HK-2 (cell line): ENCODE measurements at regions not wholly inside any gene's neighbourhood (a gene's known extent, or its start where the extent isn't known, plus 50 kb on each side); places are given as distances from the start of the nearest gene placed in this dataset.
A peak's percentile ranks its signal among the peaks of the same experiment; 100 is the strongest.

Source experiments
- DNase-seq: peaks from one replicate; pipeline ENCODE4 v3.0.0-alpha.2; 2018; ENCODE audit not compliant: unreplicated experiment

DNA sequence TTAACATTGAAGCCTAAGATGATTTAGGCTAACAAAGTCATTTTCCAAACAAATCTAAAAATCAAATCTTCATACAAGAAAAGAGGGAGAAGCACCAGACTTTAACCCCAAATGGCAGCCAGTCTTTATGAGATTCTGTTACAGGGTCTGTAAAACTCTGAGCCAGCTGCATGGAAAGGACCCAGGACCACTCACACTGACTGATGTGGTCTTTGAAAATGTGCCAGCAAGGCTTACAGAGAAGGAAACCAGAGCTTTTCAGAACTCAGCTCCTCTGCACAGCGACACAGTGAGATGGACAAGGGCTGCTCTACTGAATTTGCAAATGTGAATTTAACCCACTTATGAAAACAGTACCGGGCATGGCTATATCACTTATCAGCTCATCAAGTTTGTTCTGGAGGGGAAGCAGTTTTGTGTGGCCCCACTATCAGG, 98.8 kb upstream of the SERP2 start:
- no peak for DNase-seq

DNA sequence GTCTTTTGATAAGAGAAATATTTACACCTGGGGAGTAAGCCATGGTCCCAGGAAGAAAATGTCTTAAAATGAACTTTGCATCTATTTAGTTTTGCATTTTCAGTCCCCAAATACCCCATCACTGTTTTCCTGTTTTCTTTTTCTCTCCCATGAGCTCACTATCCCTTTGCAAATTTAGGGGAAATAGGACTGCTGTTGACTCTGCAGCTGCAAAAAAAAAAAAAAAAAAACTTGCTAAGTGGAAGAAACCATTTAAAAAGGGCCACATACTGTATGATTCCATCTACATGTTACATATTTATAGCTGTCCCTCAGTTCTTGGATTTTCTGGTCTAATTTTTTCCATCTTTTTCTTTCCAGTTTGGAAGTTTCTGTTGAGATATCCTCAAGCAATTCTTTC, 98.2 kb upstream of the SERP2 start:
- DNase-seq: no peak

DNA sequence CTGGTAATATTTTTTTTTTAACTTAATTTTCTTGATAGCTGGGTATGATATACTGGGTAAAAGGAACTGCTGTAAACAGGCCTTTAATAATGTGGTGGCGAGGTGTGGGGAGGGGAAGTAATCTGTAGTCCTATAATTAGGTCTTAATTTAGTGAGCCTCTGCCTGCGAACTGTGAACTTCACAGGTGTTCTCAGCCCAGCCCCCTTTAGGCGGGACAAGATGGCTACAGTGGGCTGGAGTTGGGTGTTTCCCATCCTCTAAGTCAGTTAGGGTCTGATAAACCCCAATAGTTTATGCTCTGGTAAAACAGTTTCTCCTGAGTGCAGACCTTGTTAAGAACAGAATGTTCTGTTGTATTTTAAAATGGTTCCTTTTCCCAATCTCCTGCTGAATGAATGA, 97.6 kb upstream of the SERP2 start:
- no peak for DNase-seq

DNA sequence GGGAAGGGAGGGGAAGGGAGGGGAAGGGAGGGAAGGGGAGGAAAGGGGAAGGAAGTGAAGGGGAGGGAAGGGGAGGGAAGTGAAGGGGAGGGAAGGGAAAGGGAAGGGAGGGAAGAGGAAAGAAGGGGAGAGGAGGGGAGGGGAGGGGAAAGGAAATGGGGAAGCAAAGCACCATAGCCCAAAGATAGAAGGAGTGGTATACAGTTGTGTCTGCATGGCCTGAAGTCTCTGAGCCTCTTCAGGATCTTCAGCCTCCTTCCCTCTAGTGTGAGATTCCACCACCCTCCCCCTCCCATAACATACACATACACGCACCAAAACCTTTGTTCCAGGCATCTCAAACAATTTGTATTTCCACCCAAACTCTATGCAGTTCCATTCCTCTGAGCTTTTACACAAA, 96.2 kb upstream of the SERP2 start:
- DNase-seq: no peak

DNA sequence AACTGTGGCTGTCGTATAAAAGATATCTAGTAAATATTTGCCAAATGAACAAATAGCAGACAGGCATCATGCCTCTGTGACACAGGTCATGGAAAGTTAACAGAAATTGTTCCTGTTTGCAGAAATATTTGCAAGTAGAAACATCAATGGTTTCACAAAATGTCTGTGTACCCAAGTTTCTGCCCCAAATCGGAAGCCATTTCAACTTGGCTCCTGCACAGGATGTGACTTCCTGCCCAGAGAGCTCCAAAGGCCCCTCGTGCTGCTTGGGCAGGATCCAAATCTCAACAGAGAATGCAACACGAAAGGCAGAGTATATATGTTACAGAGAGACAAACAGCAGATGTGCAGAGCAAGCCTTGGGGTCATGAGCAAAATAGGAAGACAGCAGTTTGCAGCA, 95.5 kb upstream of the SERP2 start:
- DNase-seq: no peak

DNA sequence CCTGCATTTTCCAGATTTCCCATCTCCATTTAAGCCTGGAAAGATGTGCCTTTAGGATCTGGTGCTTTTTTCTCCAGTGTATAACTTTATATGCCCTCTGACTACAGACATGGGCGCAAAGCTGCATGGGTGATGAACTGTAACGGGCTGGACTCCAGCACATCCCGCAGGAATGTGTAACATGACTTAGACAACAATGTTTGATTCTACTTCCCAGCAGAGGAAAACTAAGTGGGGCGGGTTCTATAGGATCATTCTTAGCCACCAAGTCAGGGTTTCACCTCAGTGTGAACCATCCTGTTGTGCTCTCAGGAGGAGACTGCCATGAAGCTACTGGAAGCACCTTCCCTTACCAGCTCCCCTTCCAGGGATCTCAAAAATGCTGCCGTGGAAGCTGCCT, 93.2 kb upstream of the SERP2 start:
- peak; percentile 49 for DNase-seq

DNA sequence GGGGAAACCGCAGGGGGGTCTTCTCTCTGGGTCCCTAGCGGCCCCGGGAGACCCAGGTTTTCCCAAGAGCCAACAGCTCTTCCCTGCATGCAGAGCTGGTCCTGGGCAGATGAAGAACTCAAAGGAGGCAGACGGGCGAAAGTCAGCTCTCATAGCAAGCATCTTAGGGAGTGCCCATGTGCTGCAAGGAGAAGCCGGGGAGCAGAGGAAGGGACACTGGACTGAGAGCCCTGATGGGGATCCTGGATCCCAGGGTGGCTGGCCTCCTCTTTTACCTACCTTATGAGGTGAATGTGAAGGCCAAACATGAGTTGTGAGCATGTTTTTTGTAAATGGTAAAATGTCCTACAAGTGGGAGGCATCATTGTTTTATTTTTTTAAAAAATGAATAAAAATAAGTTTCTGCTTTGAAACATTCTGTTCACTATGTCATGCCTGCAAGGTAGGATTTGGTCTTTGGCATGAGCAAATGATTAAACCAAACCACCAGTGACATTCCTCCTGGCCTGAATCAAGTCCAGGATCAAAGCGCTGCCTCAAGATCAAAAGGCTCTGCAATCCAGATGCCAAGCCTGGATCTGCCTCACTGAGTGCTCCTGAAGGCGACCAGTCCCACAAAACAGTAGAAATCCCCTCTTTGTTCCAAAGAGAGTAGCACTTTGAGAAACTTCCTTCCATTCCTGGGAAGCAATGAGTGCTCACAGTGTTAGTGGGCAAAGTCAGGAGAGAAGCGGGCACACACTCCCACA, 92.2 kb upstream of the SERP2 start:
- peak; percentile 28 for DNase-seq

DNA sequence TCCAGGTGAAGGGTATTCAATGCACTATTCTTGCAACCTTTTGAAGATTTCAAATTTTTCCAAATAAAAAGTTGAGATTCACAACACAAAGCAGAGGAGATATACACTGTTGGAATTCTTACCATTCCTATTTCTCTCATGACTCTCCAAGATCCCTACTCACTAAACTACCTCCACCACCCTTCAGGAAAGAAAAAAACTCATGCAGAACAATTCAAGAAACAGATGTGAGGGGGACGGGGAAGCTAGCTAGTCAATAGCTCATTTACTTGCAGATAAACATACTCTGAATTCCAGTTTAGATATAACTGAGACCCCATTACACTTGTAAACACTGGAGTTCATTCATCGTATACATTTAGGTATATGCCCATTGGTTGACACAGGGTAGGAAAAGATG, 90.0 kb upstream of the SERP2 start:
- DNase-seq: no peak

DNA sequence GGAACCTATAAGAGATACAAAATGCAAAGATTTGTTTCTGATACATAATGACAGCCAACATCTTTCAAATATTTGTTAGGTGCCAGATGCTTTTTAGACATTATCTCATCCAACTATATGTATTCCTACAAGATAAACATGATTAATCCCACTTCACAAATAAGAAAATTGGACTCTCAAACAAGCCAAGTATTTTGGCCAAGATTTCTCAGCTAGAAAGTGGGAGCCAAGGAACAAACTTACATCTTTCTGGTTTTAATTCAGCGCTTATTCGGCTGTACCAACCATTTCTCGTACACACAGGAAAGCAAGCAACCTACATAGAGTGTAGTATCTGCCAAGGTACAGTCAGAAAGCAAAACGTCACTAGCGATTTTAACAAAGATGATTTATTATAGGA, 85.7 kb upstream of the SERP2 start:
- no peak for DNase-seq

DNA sequence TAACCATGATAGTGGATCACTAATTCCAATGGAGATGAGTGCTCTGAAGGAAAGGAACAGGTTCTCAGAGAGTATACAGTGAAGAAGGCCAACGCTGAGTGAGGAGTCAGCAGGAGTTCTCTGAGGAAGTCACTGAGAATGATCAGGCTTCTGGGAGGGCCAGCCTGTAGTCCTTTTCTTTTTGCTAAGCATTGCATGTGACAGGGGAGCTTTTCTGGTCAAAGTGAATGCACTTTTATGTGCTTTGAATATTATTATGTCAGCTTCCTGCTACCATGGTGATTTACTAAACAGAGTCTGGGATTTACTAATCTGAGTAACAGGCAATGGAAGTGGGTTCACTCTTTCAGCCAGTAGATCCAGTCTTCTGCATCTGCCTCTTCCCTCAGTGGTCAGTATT, 81.1 kb upstream of the SERP2 start:
- DNase-seq: no peak

DNA sequence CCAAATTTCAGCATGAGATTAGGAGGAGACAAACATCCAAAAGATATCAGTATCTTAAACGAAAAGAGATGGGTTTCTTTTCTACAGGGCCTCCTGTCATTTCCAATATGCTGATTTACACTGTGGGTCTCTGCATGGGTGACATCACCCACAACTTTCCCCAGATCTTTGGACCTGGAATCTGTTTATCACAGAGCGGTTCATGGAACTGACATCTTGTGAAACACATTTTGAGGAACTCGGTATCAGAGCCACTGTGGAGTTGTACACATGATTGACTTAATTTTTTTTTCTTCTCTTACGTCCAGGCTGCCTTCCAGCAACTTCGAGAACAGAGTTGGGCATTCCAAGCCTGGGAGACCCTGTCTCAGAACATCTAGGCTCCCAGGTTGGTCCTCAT, 80.2 kb upstream of the SERP2 start:
- DNase-seq: no peak

DNA sequence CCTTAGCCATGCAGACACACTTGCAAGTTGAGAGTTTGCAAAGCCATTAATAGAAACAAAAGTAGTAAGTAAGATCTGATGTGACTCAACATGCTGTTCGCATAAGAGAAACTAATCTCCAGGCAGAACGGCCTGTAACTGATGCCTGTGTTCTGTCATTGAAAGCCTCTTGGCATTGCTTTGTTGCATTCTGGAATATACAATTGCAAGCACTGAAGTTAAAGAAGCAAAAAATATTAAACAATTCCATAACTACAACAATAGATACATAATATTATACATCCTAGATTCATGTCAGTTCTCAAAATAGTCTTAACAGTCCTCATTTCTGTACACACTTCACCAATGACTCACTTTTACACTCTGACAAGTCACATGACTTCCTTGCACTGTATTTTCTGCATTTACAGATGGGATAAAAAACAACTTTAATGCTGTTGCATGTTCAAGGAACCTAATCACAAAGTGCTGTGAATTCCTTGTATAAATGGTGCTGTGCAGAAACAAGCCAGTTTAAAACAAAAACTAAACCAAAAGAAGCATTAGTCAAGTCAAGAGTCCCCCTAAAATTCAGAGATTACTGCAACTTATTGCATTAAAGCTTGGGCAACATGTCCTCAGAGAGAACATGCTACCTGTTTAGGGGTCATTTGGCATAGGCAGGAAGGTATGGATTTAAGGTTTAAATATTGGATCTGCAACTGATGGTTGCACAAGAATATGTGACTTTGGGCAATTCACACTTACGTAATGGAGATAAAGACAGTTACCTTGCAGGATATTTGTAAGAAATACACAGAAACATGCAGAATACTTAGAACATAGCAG, 79.5 kb upstream of the SERP2 start:
- no peak for DNase-seq

DNA sequence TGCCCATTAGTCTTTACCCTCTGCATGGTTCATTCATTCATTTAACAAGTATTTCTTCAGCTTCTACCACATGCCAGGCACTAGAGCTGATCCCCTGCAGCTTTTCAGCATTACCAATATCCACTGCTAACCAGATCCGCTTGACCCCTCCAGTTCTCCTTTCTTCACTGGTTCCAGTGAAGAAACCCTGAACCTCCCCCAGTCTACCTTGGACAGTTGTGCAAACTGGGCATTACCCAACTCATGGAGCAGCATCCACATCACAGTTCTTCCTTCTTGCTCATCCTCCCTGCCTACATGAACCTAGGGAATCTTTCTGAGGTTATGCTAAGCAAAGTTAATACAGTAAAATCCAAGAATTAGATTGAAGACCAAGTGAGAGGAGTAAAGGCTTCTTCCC, 78.7 kb upstream of the SERP2 start:
- no peak for DNase-seq

DNA sequence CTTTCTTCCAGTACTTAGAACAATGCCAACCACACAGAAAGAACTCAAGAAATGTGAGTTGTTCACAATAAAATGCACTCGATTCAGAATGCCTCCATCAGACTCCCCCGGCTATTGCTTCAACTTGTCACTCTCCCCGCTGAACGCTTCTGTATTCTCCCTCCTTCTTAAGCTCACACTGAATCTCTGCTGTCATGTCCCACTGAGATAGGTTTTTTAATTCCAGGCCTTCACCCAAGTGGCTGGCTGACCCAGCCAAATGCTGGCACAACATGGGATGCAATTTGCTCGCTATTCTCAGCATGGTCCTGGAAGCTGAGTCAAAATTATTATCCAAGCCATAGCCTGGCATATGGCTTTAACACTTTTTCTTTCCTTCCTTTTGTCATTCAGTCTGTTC, 76.8 kb upstream of the SERP2 start:
- no peak for DNase-seq

DNA sequence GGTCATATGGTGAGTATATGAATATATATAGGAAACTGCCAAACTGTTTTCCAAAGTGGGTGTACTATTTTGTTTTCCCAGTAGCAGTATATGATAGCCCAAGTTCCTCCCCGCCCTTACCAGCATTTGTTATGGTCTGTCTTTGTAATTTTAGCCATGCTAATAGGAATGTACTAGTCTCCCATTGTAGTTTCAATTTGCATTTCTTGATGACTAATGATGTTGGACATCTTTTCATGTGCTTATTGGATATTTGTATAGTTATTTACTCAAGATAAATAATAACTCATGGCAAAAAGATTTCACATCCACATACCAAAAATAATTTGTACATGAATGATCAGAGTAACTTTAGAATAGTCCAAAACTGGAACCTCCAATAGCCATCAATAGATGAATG, 75.3 kb upstream of the SERP2 start:
- no peak for DNase-seq

DNA sequence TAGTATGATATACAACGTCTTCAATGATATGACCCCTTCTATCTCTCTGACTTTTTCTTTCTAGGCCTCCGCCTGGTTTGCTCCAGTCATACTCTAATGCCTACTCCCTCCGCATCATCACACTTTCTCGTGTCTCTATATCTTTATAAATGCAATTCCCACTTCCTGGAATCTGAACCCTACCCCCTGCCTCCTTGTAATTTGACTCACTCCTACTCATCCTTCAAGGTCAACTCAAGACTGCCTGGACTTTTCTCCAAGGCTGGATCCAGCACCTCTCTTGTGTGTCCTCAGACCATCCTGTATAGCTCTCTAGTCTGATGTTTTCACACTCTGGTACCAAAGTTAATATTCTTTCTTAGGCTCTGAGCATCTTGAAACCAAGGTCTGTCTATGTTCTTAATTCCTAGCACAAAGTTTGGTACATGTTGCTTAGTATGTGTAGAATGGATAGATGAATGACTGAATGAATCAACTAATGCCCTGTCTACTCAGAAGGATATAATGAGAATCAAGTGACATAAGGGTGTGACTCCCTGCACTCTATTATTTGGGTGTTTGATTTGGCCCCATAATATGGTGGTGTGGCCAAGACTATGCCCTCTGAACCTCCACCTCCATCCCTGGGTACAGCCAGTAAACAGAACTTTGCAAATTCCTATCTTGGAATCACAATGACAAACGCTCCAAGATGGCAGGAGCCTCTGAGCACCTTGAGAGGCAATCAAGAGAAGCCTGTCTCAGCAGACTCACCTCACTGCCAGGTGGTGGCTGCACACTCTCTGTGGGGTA, 74.3 kb upstream of the SERP2 start:
- DNase-seq: no peak

DNA sequence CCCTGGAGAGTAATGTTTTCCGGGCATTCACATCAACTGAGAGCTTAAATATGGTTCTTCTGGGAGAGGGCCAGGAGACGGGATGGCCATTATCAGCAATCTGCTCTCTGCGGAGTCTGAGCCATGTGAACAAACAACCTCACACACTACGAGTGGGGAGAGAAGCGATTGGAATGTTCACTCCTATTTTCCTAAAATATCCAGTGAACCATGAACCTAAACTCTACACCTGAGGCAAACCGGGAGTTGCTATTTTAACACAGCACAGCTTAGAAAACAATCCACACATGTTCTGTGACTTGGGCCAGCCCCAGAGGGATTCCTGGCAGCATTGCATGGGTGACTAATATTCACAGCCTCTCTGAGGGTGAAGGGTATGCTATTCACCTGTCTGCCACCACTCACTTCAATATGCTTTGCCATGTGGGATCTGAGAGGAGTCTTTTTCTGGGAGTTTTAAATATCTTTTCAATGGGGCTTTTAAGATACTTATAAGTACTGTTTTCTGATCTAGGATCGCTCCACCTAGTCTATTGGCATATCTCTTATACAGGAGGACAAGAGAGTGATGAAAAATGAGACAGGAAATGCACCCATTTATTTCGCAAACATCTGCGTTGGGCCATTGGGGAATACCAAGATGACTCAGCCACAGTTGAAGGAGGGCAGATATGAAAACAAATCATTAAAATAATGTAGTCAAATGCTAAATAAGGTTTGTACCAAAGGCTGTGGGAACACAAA, 72.6 kb upstream of the SERP2 start:
- DNase-seq: no peak

DNA sequence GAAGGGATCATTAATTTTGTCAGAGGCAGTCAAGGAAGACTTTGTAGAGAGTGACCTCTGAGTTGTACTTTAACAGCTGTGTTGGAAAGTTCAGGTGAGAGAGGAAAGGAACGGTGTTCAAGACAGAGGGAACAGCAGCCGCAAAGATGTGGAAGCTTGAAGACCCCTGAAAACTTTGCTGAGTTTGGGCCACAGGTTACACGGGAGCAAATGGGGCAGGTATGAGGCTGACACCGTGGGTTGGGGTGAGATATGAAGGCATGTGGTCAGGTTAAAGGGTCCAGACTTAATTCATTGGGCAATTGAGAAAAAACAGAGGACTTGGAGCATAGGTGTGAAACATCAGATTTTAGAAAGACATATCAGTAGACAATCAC, 72.0 kb upstream of the SERP2 start:
- no peak for DNase-seq

DNA sequence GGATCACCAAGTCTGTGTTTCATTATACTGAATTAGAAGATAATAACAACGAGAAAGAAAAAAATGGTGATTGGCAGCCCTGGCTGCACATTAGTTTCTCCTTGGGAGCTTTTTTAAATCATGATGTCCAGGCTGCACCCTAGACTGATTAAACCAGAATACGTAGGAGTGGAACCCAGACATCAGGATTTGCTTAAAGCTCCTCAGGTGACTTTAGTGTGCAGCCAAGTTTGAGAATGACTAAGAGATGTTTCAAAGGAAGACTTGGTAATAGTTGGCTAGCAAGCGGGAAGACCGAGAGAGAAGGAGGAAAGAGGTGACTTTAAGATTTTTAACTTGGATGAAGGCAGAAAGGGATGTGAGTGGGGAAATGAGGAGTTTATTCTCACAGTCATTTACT, 71.4 kb upstream of the SERP2 start:
- DNase-seq: no peak

DNA sequence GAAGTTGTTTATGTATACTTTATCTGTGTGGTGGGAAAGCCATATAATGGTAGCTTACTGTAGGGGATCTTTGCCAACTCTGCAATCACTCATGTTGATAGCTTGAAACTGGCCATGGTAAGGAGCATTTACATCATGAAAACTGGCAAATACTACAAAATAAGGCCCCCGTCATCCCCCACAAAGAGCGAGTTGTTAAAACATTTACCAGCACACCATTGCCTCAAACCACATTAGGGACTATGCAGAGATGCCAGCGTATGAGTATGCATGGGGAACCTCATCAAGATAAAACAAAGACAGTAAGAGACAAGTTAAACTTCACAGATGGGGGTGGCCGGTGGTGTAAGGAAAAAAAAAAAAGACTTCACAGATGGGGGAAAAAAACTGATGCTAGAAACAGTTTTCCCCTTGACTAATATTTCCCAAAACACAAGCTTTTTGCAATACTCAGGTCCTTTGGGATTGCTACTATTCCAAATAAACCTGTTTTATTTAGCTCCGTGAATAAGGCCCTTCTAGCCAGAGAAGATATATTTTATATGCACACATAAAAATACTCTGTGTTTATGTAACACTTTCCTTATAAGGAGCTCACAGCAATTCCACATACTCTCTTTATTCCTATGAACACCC, 70.6 kb upstream of the SERP2 start:
- no peak for DNase-seq

DNA sequence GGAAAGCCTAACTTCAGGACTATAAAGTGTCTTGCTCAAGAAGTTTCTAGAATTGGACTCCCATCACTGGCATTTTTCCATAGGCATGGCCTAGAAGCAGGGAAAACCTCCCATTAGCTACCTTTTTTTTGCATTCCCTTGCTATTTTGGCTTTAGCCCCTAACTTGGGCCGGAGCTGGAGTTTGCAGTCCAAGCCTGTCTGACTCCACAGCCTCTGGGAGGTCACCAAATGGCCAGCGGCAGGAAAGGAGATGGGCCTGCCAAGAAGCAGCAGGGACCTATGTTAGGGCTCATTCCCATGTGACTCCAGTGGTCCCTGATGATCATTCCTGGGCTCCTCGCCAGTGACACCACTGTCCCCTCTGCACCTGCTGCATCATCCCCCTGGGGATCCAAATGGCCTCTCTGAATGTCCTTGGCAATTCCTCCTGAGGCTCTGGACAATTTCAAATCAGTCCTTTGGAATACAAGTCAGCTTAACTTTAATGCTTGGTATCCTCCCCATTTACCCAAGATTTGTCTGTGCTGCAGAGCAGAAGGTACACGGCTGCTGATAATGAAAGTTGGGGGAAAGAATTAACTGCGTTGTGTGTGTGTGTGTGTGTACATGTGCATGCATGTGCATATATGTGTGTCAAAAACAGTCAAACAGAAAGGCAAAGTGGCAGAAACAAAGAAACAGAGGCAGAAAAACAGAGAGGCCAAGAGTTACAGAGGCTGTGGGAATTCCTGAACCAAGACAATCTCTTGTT, 69.8 kb upstream of the SERP2 start:
- DNase-seq: no peak
